ENCODE measurements at regions not wholly inside any gene's neighbourhood (a gene's known extent, or its start where the extent isn't known, plus 50 kb on each side); places are given as distances from the start of the nearest gene placed in this dataset.

GRCh38 chr2:204339212-204339715 lies 206.0 kb upstream of the PARD3B start:
- TF ChIP-seq, protein P1, sequence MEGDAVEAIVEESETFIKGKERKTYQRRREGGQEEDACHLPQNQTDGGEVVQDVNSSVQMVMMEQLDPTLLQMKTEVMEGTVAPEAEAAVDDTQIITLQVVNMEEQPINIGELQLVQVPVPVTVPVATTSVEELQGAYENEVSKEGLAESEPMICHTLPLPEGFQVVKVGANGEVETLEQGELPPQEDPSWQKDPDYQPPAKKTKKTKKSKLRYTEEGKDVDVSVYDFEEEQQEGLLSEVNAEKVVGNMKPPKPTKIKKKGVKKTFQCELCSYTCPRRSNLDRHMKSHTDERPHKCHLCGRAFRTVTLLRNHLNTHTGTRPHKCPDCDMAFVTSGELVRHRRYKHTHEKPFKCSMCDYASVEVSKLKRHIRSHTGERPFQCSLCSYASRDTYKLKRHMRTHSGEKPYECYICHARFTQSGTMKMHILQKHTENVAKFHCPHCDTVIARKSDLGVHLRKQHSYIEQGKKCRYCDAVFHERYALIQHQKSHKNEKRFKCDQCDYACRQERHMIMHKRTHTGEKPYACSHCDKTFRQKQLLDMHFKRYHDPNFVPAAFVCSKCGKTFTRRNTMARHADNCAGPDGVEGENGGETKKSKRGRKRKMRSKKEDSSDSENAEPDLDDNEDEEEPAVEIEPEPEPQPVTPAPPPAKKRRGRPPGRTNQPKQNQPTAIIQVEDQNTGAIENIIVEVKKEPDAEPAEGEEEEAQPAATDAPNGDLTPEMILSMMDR (optimal IDR thresholded peaks at IDR 0.05 in 1 of 3, IDR thresholded peaks at IDR 0.05 in 1 of 3, conservative IDR thresholded peaks at IDR 0.05 in 1 of 3; ENCODE audit: extremely low read depth in 1 of 3, insufficient read depth in 2 of 3, low read length in 3 of 3): no peak
- no peak for TF ChIP-seq EZH2 (IDR thresholded peaks at IDR 0.05; ENCODE audit: low read length)

Measured in keratinocyte (primary cell).